ENCODE measurements at regions not wholly inside any gene's neighbourhood (a gene's known extent, or its start where the extent isn't known, plus 50 kb on each side); places are given as distances from the start of the nearest gene placed in this dataset.
"Not testable (repeated sequence)": the region's sequence is repeated elsewhere in the genome, so short reads cannot be mapped to it uniquely, and the experiment has no call there.

GRCh38 chr17:21470422-21470821 lies 94.3 kb downstream of the KCNJ12 start:
- DNase-seq: not testable (repeated sequence)

- DNase-seq: no peak
These were observed 94.7 kb downstream of the KCNJ12 start for GRCh38 chr17:21470861-21471260.

GRCh38 chr17:21474815-21475214 lies 98.7 kb downstream of the KCNJ12 start:
- no peak for DNase-seq

- no peak for DNase-seq
These were observed 99.4 kb downstream of the KCNJ12 start for GRCh38 chr17:21475571-21475970.

- no peak for DNase-seq
These were observed 100.7 kb downstream of the KCNJ12 start for GRCh38 chr17:21476867-21477266.

- no peak for DNase-seq
These were observed 106.2 kb downstream of the KCNJ12 start for GRCh38 chr17:21482189-21482865.

GRCh38 chr17:21488043-21488442 lies 111.9 kb downstream of the KCNJ12 start:
- DNase-seq: not testable (repeated sequence)

GRCh38 chr17:21493993-21494392 lies 117.8 kb downstream of the KCNJ12 start:
- no peak for DNase-seq

DNA sequence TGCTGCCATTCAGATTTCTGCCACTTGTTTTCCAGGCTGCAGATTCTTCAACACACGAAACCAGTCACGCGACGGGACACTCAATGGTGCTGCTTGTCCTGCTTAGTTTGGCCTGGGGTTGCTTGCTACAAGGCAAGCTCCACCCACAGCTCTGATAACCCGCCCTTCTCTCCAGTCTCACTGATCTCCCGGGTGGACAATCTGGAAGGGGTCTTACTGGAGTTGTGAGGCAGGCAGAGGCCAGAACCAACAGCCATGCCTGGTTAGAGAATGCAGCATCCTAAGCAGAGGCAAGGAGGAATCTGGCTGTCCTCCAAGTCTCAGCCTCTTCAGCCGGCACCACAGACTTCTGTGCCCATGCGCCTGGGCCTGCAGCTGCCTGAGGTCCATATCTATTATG lies 119.1 kb downstream of the KCNJ12 start:
- DNase-seq: no peak

DNA sequence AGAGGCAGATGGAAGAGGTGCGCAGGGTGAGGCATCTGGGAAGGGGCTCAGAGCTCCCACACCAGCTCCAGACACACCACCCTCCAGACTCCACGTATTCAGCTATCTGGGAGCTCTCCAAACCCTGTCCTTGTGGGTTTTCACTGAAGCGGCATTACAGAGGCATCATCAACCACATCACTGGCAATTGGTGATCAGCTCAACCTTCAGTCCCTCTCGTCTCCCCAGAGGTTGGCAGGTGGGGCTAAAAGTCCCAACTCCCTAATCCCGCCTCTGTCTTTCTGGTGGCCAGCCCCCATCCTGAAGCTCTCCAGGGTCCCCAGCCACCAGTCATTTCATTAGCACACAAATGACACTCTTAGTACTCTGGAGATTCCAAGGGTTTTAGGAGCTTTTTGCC lies 123.9 kb downstream of the KCNJ12 start:
- no peak for DNase-seq

GRCh38 chr17:21501927-21502700 lies 126.0 kb downstream of the KCNJ12 start:
- DNase-seq: not testable (repeated sequence)

DNA sequence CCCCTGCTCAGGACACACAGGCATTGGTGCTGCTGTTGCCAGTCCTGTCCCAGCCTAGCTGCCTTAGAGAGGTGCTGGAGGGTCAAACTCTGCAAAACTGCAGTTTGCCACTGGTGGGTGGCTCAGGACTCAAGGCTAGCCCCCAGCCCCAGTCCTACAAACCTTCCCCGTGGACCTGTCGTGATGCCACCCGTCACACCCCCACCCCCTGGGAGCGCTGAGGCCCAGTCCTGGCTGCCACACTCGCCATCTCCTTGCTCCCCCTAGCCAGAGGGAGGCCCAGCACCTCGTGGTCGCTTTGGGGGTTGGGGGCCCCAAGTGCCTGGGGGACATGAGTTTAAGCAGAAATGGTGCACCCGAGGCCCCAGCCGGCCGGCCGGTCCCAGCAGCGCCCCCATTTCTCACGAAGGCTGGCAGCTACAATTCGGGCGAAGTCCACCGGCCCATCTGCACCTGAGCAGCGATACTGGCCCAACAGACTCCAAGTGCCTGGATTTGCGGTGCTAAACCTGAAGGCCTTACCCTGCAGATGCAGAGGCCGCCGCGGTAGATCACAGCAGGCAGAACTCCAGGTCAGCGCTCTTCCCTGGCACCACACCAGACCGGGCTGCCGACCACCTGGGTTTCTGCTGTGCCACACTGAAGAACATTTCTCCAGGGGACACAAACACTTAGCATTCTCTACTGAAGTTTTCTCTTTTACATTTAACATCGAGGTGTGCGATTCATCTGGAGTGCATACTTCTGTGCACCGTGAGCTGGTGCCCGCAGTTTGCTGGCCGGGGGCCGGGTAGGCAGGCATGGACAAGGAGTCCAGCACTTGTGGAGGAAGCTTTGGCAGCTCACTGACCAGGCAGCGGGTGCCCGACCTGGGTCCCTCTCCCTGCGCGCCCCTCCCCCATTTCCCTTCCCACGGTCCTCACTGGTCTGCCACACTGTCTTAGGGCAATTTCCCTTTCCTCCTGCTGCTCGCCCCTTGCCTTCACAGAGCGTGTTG lies 130.0 kb downstream of the KCNJ12 start:
- no peak for DNase-seq

DNA sequence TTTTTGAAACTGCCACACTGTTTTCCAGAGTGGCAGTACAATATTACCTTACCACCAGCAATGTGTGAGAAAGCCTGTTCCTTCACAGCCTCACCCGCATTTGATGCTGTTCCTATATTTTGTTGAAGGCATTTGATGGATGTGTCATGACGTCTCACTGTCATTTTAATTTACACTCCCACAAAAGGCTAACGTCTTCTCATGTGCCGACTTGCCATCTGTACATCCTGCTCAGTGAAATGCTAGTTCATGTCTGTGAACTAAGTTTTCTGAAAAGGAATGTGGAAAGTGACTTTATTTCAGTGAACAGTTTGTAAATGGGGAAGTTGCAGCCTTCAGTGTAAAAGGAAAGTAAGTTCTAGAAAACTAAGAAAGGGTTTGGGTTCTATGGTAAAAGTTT lies 131.6 kb downstream of the KCNJ12 start:
- not testable (repeated sequence) for DNase-seq

DNA sequence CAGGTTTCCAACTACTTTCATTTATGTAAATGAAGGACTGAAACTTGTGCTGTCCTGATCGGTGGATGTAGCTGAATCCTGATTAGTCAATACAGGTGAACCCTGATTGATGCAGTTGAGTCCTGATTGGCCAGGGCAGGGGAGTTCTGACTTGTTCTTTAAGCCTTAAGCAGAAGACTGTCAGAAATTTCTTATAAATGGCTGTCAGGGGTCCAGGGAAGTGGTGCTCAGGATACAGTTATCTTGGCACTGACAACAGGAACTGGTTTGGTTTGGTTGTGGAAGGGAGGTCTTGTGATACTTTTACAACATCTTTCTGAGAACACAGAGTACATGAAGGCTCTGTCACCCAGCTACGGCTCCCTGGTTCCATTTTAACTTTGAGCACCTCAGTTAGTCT lies 132.1 kb downstream of the KCNJ12 start:
- DNase-seq: no peak

GRCh38 chr17:21509356-21509755 lies 133.2 kb downstream of the KCNJ12 start:
- not testable (repeated sequence) for DNase-seq

GRCh38 chr17:21510686-21511362 lies 134.7 kb downstream of the KCNJ12 start:
- no peak for DNase-seq

GRCh38 chr17:21511363-21512195 lies 135.4 kb downstream of the KCNJ12 start:
- peak; percentile 45 for DNase-seq

- DNase-seq: no peak
These were observed 136.3 kb downstream of the KCNJ12 start for GRCh38 chr17:21512307-21513011.

DNA sequence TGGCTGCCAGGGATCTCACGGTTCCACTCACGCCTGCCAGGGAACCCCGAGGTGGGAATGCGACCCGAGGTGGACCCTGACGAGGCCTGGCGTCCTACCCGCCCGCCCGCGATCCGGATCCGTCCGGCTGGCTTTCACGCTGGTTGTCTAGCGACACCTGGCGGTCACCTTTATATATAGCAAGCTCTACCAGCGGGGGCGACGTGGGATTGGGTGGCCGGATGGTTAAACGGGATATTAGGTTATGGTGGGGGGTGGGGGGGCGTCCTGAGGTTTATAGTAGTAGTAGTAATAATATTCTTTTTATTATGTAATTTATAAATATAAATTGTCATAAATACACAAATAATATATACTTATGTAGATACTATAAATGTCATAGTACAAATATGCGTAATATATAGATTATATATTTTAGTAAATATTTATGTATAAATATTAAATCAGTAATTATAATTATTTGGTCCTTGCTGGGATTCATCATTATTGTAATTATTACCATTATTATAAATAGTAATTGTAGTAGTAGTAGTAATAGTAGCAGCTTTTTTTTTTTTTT lies 136.9 kb downstream of the KCNJ12 start:
- DNase-seq: peak; percentile 71

DNA sequence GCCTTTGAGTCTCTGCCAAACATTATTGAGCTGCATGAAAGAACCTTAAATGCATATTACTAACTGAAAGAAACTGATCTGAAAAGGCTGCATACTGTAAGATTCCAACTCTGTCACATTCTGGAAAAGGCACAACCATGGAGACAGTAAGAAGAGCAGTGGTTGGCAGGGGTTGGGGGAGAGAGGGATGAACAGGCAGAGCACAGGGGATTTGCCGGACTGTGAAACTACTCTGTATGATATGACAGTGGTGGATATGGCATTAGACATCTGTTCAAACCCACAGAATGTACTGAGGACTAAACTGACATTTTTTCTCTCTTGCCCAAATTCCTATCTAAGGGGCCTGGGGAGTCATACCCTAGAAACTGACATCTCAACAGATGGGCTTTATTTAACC lies 138.4 kb downstream of the KCNJ12 start:
- DNase-seq: not testable (repeated sequence)

Data from effector CD4-positive, alpha-beta T cell (primary cell).